NCI-H1694 (cell line): ENCODE measurements at regions not wholly inside any gene's neighbourhood (a gene's known extent, or its start where the extent isn't known, plus 50 kb on each side); places are given as distances from the start of the nearest gene placed in this dataset.

ENCODE experiments used
- DNase-seq: peaks from one replicate; lab custom pipeline; 2025; lab: John Stamatoyannopoulos, UW

- no peak for DNase-seq
Measured at GRCh38 chrX:22664826-22665225, 334.9 kb upstream of the DDX53 start.

DNA sequence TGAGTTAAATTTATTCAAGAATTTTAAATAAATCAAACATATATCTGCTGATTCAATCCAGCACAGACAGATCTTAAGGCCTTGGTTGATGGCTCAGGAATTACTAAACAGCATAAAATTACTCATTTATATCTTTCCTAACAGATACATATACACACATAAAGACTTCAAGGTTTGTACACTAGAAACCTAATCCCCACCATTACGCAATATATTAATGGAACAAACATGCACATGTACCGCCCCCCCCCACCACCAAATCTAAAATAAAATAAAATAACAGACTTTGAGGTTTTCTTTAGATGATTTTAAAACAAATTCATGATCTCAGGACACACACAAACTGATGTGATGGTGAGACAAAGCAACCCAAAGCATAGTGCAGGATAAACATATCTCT lies 333.9 kb upstream of the DDX53 start:
- no peak for DNase-seq

GRCh38 chrX:22666441-22666840 lies 333.3 kb upstream of the DDX53 start:
- DNase-seq: peak; percentile 3

GRCh38 chrX:22674932-22675331 lies 324.8 kb upstream of the DDX53 start:
- DNase-seq: no peak

DNA sequence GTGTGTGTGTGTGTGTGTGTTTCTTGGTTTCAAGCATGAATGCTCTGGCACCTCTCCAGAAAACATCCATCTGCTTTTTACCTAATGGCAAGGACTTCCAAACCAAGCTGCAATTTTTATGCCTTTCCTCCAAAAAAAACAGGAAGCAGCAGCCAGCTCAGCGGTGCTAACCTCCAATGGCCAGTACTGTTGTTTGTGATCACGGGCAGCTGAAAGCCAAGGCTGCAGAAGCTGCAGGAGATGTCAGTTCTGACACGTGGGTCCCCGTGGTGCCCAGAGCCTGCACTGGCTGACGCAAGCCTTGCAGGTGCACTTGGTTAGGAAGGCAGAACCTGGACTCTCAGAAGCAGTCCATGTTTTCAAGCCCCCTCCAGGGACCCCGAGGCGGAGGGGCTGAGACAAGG lies 313.6 kb upstream of the DDX53 start:
- DNase-seq: peak; percentile 34

- DNase-seq: no peak
Measured at GRCh38 chrX:22689290-22689689, 310.5 kb upstream of the DDX53 start.

GRCh38 chrX:22690116-22690515 lies 309.6 kb upstream of the DDX53 start:
- no peak for DNase-seq

DNA sequence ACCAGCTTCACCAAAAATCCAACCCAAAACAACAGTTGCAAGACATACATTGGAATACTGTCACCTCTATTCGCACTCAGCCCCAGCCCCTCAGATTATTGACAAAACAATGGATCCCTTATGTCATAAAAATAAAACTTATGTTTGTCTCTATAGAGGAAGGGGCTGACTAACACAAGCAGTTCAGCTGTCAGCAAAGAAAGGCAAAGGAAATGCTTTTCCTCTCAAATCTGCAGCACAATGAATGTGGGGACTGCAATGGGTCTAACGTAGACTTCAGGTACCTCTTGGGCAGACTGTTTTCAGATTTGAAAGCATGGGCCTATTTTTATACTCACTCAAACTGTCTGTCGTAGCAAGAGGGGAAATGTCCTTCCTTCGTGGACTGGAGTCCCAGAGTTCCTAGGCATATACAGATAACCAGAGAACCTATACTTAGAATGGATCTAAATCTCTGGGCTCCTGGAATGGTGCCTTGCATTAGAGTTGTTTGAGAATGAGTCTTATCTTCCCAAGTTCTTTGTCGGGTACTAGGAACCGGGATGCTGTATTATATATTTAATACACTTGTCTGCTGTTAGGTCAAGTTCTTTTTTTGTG lies 307.7 kb upstream of the DDX53 start:
- no peak for DNase-seq

GRCh38 chrX:22698151-22698550 lies 301.6 kb upstream of the DDX53 start:
- no peak for DNase-seq

- DNase-seq: no peak
Measured at GRCh38 chrX:22699581-22700091, 300.1 kb upstream of the DDX53 start.

DNA sequence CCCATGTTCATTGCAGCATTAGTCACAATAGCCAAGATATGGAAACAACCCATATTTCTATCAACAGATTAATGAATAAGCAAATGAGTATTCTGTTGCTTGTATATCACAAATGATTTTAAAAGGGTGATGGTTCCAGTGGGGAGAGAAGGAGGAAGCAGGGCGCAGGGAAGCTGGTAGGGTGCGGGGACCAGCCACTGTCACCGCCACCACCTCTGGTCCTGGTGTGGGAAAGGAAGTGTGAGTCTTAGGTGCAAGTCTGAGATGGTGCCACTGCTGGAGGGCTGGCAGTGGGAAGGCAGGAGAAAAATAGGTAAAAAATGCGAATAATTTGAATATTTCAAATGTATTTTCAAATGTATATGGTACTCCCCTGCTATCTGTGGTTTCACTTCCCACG lies 286.8 kb upstream of the DDX53 start:
- DNase-seq: no peak

DNA sequence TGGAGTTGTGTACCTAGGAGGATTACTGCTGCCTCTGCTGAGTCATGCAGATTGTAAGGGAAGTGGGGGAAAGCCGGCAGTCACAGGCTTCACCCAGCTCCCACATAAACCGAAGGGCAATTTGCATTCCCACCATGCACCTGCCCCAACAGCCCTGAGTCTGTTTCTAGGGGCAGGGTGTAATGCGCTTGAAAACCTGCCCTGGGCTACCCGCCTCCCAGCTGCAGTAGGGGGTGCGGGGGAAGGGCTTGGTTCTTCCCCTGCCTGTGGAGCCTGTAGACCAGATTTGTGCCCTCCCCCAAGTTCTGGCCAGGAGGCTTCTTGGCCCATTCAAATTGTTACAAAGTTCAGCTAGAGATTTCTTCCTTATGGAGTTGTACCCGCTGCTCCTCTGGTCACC lies 269.2 kb upstream of the DDX53 start:
- DNase-seq: no peak

- DNase-seq: no peak
Measured at GRCh38 chrX:22737541-22737940, 262.2 kb upstream of the DDX53 start.

DNA sequence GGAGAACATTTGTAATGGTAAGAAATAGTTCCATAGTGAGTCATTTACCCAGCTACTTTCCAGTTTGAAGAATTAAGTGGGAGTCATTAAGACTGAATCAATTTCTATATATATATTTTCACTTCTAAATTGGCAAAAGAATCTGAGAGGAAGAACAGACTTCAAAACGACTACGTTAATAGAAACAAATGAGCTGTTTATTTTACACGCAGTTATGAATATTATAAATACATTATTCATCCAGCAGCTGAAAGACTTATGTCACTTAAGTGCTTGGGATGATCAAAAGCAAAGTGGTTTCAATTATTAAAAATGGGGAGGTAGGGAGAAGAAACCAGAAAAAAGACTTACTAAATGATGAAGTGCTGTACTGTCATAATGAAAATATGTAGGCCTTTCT lies 260.5 kb upstream of the DDX53 start:
- DNase-seq: no peak

- DNase-seq: no peak
Measured at GRCh38 chrX:22740836-22741235, 258.9 kb upstream of the DDX53 start.

GRCh38 chrX:22742174-22742573 lies 257.6 kb upstream of the DDX53 start:
- no peak for DNase-seq

DNA sequence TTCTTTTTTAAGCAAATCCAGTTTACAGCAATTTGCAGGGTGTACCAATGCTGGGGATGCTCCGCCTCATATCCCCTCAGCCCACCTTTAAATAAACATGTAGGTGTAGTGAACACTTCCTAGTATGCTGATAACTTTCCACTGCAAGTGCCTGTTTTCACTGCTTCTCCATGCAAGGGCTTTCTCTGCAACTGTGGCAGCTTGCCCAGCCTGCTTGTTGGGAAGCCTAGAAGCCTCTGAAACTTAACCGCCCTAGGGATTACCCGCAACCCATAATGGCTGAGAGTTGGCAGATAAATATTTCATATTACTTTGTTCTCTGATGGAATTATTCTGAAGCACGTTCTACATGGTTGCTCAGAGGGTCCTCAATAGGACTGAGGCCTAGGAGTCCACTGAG lies 253.7 kb upstream of the DDX53 start:
- no peak for DNase-seq

DNA sequence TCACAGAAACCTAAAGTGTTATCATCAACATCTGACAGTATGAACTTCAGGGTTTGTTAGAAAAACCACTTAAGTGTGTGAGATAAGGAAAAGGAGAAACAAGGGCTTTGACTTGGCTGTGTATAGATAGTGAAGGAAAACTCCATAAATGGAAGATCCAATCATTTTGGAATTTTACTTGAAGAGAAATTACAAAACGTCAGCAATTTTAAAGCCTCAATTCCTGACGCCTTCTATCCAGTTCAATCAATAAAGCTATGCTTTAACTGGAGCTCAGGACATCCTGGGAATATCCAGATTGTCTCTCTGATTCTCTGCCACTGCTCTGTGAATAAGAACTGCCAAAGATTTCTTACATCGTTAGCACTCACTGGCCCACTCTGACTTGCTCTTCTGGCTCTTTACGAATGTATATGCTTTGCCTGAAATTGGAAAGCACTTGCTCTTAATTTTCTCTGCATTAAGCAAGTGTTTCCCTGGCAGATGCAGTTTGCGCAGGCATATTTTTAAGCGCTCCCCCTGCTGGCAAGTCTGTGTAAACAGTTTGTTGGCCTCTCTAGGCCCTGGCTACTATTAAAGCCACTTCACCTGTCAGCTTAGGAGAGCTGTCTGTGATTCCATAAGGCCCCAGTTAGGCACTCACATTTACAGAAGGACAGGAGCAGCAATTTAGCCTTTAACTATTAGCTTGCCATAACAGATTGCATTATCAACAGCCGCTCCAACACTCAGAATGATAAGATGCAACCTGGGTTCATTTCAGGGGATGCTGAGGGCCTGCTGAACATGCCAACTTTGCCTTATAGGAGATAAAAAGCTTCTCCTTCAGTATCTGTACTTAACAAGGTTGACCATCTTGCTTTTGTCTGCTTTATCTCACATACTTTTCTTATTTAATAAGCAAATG lies 251.4 kb upstream of the DDX53 start:
- peak; percentile 1 for DNase-seq

DNA sequence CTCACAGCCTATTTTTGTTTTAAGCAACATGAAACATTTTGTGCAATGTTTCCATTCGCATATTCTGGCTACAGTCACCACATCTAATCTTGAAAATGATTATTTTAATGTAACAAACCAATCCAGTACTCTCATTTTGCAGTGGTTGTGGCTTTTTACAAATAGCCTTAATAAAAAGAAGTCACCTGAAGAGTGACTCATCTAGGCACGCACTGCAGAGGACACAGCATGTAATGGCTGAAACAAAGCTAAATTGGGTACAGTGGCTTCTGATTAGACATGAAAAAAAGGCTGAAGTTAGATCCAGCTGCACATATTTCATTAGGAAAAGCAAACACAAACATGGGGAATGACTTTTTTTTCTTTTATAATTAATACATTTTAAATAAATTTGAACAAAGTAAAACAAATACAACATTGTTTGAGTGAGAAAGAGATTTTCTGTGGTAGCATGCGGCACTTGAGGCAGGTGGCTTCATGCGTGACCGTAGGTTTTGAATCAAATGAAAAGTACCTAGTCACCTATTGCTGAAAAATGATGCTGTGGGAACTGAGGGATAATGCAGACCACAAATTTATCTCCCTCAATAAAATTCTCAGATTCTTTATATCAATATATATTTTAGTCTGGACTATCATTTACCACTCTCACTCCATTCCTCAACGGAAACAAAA lies 240.8 kb upstream of the DDX53 start:
- no peak for DNase-seq

DNA sequence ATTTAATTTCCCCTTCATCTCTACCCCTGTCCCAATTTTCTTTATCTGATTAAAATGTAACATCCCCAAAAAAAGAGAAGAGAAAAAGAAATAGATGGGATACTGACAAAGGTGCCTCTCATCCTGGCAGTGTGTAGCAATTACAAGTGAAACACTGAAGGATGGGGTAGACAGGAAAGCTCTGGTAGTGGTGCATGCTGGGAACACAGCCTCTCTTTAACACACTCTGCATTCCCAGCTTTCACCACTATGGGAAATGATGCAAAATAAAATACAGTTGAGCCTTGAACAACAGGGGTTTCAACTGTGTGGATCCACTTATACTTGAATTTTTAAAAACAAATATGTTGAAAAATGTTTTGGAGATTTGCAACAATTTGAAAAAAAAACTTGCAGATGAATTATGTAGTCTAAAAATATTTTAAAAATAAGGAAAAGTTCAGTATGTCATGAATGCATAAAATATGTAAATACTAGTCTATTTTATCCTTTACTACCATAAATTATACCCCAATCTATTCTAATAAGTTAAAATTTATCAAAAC lies 239.2 kb upstream of the DDX53 start:
- DNase-seq: no peak

DNA sequence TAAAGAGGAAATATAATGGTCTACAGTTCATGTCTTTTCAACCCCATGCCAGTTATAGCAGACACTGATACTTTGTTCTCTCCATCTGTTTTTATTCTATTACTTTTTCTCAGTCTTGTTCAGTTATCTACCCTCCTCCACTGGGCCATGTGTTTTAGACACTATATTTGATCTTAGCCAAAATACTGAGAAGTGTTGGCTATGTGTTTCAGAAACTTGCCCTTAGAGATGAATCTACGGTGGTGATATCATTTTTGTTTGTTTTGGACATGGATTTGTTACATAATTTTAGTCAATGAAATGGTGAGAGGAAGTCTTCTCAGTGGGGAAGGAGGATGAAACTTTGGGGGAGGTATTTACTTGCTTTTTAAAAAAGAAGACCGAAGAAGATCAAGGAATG lies 211.5 kb upstream of the DDX53 start:
- DNase-seq: no peak

DNA sequence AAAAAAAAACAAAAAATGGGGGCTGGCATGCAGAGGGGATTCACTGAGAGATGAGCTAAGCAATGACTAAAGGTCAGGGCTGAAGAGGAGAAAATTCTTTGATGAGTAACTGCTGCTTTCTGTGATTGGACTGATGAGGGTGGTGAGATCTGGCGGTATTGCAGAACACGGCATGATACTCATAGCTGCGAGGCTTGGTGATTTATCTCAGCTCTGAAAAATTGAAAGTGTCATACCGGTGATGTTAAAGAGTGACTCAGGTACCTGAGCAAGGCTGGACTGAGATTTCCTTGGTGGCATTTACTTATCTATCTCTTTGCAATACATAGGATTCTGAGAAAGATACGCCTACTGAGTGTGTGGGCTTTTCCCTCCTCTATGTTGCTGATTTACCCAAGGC lies 204.1 kb upstream of the DDX53 start:
- no peak for DNase-seq

DNA sequence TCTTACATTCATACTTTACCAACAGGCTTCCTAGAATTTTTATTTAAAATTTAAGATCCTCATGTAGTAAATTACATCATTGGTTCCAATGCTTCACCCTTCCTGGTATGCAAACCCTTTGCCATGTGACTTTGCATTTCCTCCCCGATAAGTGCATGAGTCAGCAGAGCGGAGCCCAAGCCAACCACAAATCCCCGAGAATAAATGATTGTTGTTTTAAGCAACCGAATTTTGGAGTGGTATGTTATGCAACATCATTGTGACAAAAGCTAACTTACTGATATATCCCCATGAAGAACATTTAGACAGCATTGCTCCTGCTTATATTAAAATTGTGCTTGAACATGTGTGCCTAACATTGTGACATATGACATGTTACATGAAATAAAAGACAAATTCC lies 199.4 kb upstream of the DDX53 start:
- DNase-seq: no peak
